Activated T-helper 9 cell treated with anti-CD3 and anti-CD28 coated beads, Interleukin-2, amount 50 U/mL, for 16 hours (primary cell): ENCODE measurements at regions not wholly inside any gene's neighbourhood (a gene's known extent, or its start where the extent isn't known, plus 50 kb on each side); places are given as distances from the start of the nearest gene placed in this dataset.

Source experiments
- DNase-seq: peaks from one replicate; pipeline ENCODE4 v3.0.0-alpha.2; 2020; ENCODE audit warnings: low read depth

- no peak for DNase-seq
These were observed 117.1 kb upstream of the GSE1 start for GRCh38 chr16:85495823-85496538.

GRCh38 chr16:85497622-85498314 is 115.4 kb upstream of the GSE1 start:
- DNase-seq = no peak

GRCh38 chr16:85498607-85499006 is 114.5 kb upstream of the GSE1 start:
- no peak for DNase-seq

GRCh38 chr16:85500220-85500619 is 112.9 kb upstream of the GSE1 start:
- DNase-seq = no peak

GRCh38 chr16:85501900-85502299 is 111.2 kb upstream of the GSE1 start:
- DNase-seq = no peak

- no peak for DNase-seq
These were observed 110.8 kb upstream of the GSE1 start for GRCh38 chr16:85502357-85502756.

GRCh38 chr16:85503679-85504231 is 109.4 kb upstream of the GSE1 start:
- no peak for DNase-seq

- no peak for DNase-seq
These were observed 108.9 kb upstream of the GSE1 start for GRCh38 chr16:85504242-85504641.

GRCh38 chr16:85505794-85506634 is 107.1 kb upstream of the GSE1 start:
- no peak for DNase-seq

GRCh38 chr16:85506635-85506911 is 106.5 kb upstream of the GSE1 start:
- no peak for DNase-seq

GRCh38 chr16:85507342-85507741 is 105.8 kb upstream of the GSE1 start:
- DNase-seq = no peak

GRCh38 chr16:85508388-85508787 is 104.7 kb upstream of the GSE1 start:
- no peak for DNase-seq

GRCh38 chr16:85508993-85509392 is 104.1 kb upstream of the GSE1 start:
- no peak for DNase-seq

- no peak for DNase-seq
These were observed 103.0 kb upstream of the GSE1 start for GRCh38 chr16:85510041-85510659.

GRCh38 chr16:85511938-85512807 is 100.9 kb upstream of the GSE1 start:
- DNase-seq = no peak

GRCh38 chr16:85512808-85513115 is 100.4 kb upstream of the GSE1 start:
- DNase-seq = no peak

- no peak for DNase-seq
These were observed 99.9 kb upstream of the GSE1 start for GRCh38 chr16:85513180-85513579.

- no peak for DNase-seq
These were observed 99.5 kb upstream of the GSE1 start for GRCh38 chr16:85513649-85514048.

- no peak for DNase-seq
These were observed 98.9 kb upstream of the GSE1 start for GRCh38 chr16:85514295-85514597.

- DNase-seq = no peak
These were observed 98.4 kb upstream of the GSE1 start for GRCh38 chr16:85514598-85515318.

- no peak for DNase-seq
These were observed 97.8 kb upstream of the GSE1 start for GRCh38 chr16:85515319-85515745.
